GM23338 (cell line): ENCODE measurements at regions not wholly inside any gene's neighbourhood (a gene's known extent, or its start where the extent isn't known, plus 50 kb on each side); places are given as distances from the start of the nearest gene placed in this dataset.

Experiments
- ATAC-seq: fragments of 200-7000 bp; cut with Tn5 transposase; 3 replicates; pipeline ENCODE4 v1.9.1; 2020
- DNase-seq: peaks from one replicate; pipeline ENCODE4 v3.0.0-alpha.2; 2015; ENCODE audit warnings: low spot score
- H2AFZ ChIP-seq: fragments of 200-600 bp; sonication (generic); 2 replicates; pipeline ENCODE4 v1.8.0; 2016; ENCODE audit warnings: antibody characterized with exemption, mild to moderate bottlenecking, moderate library complexity
- H3F3A ChIP-seq: fragments of 200-600 bp; sonication (generic); replicated peaks from 2 replicates; pipeline ENCODE4 v1.8.0; 2017; ENCODE audit warnings: antibody characterized with exemption, mixed run types, low read depth
- H3K27ac ChIP-seq: fragments of 200-600 bp; sonication (generic); 2 replicates; pipeline ENCODE4 v1.6.1; 2016; ENCODE audit warnings: low read depth
- H3K27me3 ChIP-seq: fragments of 200-600 bp; sonication (generic); 2 replicates; pipeline ENCODE4 v1.8.0; 2016; ENCODE audit warnings: mild to moderate bottlenecking, mixed run types, moderate library complexity; ENCODE audit not compliant: insufficient read depth
- H3K36me3 ChIP-seq: fragments of 200-600 bp; sonication (generic); 2 replicates; pipeline ENCODE4 v1.8.0; 2016; ENCODE audit warnings: mild to moderate bottlenecking; ENCODE audit not compliant: insufficient read depth
- H3K4me1 ChIP-seq: fragments of 200-600 bp; sonication (generic); 2 replicates; pipeline ENCODE4 v1.8.0; 2016; ENCODE audit warnings: mild to moderate bottlenecking, moderate library complexity; ENCODE audit not compliant: insufficient read depth
- H3K4me2 ChIP-seq: fragments of 200-600 bp; sonication (generic); 2 replicates; pipeline ENCODE4 v1.7.1; 2017; ENCODE audit warnings: mixed run types
- H3K4me3 ChIP-seq: fragments of 200-600 bp; sonication (generic); 2 replicates; pipeline ENCODE4 v1.6.1; 2016; ENCODE audit warnings: mixed run types
- H3K79me2 ChIP-seq: fragments of 200-600 bp; sonication (generic); replicated peaks from 2 replicates; pipeline ENCODE4 v1.8.0; 2017; ENCODE audit warnings: mild to moderate bottlenecking; ENCODE audit not compliant: insufficient read depth
- H3K9me2 ChIP-seq: fragments of 200-600 bp; sonication (generic); 2 replicates; pipeline ENCODE4 v1.8.0; 2017; ENCODE audit not compliant: insufficient read depth
- H4K20me1 ChIP-seq: fragments of 200-600 bp; sonication (generic); replicated peaks from 2 replicates; pipeline ENCODE4 v1.8.0; 2017; ENCODE audit warnings: mild to moderate bottlenecking; ENCODE audit not compliant: insufficient read depth
- H3K27ac Mint-ChIP-seq: 2 replicates; pipeline ENCODE4 v1.8.0; 2020; ENCODE audit warnings: inconsistent platforms, mild to moderate bottlenecking, moderate library complexity, mixed read lengths
- H3K27me3 Mint-ChIP-seq: 3 replicates; pipeline ENCODE4 v1.8.0; 2022; ENCODE audit warnings: low read depth, mild to moderate bottlenecking, moderate library complexity, mixed read lengths, inconsistent platforms; ENCODE audit not compliant: insufficient read depth, poor library complexity
- H3K36me3 Mint-ChIP-seq: 3 replicates; pipeline ENCODE4 v1.8.0; 2021; ENCODE audit warnings: low read depth, mild to moderate bottlenecking, inconsistent platforms, moderate library complexity, mixed read lengths
- H3K4me1 Mint-ChIP-seq: 3 replicates; pipeline ENCODE4 v1.8.0; 2020; ENCODE audit warnings: mild to moderate bottlenecking, inconsistent platforms, mixed read lengths
- H3K4me3 Mint-ChIP-seq: 3 replicates; pipeline ENCODE4 v1.8.0; 2021; ENCODE audit warnings: moderate library complexity, mild to moderate bottlenecking, inconsistent platforms, mixed read lengths
- H3K9me3 Mint-ChIP-seq: 3 replicates; pipeline ENCODE4 v1.8.0; 2020; ENCODE audit warnings: moderate library complexity, mild to moderate bottlenecking, inconsistent platforms, mixed read lengths
- ETS1 ChIP-seq: IDR thresholded peaks from 2 replicates; pipeline ENCODE4 v1.6.1; 2016; ENCODE audit warnings: antibody characterized with exemption
- EZH2 ChIP-seq: fragments of 200-600 bp; sonication (generic); IDR thresholded peaks from one replicate; pipeline ENCODE4 v1.8.0; 2017; ENCODE audit warnings: antibody characterized with exemption, mild to moderate bottlenecking, low read depth; ENCODE audit not compliant: unreplicated experiment
- JUNB ChIP-seq: IDR thresholded peaks from one replicate; pipeline ENCODE4 v1.6.1; 2016; ENCODE audit warnings: antibody characterized with exemption; ENCODE audit not compliant: unreplicated experiment
- NANOG ChIP-seq: IDR thresholded peaks from 2 replicates; pipeline ENCODE4 v1.6.1; 2016; ENCODE audit warnings: antibody characterized with exemption, borderline replicate concordance
- POLR2AphosphoS5 ChIP-seq: IDR thresholded peaks from 2 replicates; pipeline ENCODE4 v1.6.1; 2016; ENCODE audit warnings: antibody characterized with exemption, low read depth
- ZNF114 ChIP-seq: fragments of 250-450 bp; sonication (Bioruptor Pico); IDR thresholded peaks from 2 replicates; pipeline ENCODE4 v1.5.0; 2020; ENCODE audit warnings: mild to moderate bottlenecking, moderate library complexity
- ZNF331 ChIP-seq: fragments of 250-450 bp; sonication (Bioruptor Pico); IDR thresholded peaks from 2 replicates; pipeline ENCODE4 v1.5.0; 2020; ENCODE audit warnings: low read depth, mild to moderate bottlenecking, moderate library complexity
- TF ChIP-seq, protein P1 (sequence below): fragments of 250-450 bp; sonication (Bioruptor Pico); IDR thresholded peaks from 2 replicates; pipeline ENCODE4 v1.5.0; 2020; ENCODE audit warnings: mild to moderate bottlenecking, moderate library complexity
- TF ChIP-seq, protein P2 (sequence below), 2 experiments: fragments of 200-600 bp in 1 of 2; sonication (generic) in 1 of 2; conservative IDR thresholded peaks; 2 replicates each; pipeline versions ENCODE4 v1.5.1 to v1.6.1; 2016 to 2017; ENCODE audit warnings: antibody characterized with exemption in 2 of 2, low read depth in 2 of 2, mild to moderate bottlenecking in 2 of 2, moderate library complexity in 1 of 2

DNA sequence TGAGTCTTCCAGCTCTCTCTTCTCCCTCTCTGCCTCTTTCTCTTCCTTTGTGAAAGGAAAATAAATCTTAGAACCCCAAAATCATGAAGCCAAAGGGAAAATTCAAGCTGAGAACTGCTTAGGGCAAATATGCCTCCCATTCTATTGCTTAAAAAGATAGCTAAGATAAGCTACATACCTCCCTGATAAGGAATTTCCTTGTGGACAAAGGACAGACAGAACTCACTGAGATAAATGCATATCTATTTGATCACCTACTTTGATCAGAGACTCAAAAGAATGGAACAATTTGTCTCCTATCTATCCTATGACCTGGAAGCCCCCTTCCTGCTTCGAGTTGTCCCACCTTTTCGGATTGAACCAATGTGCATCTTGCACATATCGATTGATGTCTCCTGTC lies 220.6 kb upstream of the NMUR2 start:
- peaks cover 4% of the 10 kb centered on the region for H3K27me3 Mint-ChIP-seq
- no peak overlapping the region for H3K4me3 Mint-ChIP-seq
- no peak for ATAC-seq
- no peaks in the 10 kb centered on the region for H3K9me3 Mint-ChIP-seq
- H3K4me1 Mint-ChIP-seq = peaks cover 10% of the 10 kb centered on the region
- H3K79me2 ChIP-seq = no peaks in the 10 kb centered on the region
- no peaks in the 10 kb centered on the region for H3K27me3 ChIP-seq
- H3K36me3 Mint-ChIP-seq = no peaks in the 10 kb centered on the region
- no peak overlapping the region for H3K4me3 ChIP-seq
- DNase-seq = no peak
- no peaks in the 10 kb centered on the region for H4K20me1 ChIP-seq
- TF ChIP-seq ETS1 = no peak
- no peak overlapping the region for H2AFZ ChIP-seq
- no peaks in the 10 kb centered on the region for H3K9me2 ChIP-seq
- no peaks in the 10 kb centered on the region for H3F3A ChIP-seq
- no peak overlapping the region for H3K27ac ChIP-seq
- no peaks in the 10 kb centered on the region for H3K36me3 ChIP-seq
- H3K4me1 ChIP-seq = no peaks in the 10 kb centered on the region
- no peak overlapping the region for H3K4me2 ChIP-seq
- H3K27ac Mint-ChIP-seq = no peak overlapping the region

DNA sequence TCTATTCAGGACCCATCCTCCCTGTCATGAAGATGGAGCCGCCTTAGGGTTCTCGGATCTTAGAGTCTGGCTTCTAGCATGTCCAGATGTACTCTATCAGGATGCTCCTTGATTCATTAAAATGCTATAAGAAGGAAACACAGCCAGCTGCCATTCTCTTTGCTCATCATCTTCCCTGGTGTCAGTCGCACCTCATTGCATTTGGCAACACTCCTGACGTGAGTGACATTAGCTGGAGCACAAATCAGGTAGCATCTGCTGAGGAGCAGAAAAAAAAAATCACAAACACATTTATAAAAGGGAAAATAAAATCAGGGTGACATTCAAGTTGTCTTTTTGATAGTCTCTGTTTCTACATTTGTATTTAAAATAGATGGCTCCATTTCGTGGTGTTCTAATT lies 226.1 kb upstream of the NMUR2 start:
- H2AFZ ChIP-seq = no peak overlapping the region
- no peak for DNase-seq
- no peaks in the 10 kb centered on the region for H3K27me3 ChIP-seq
- no peaks in the 10 kb centered on the region for H4K20me1 ChIP-seq
- no peak overlapping the region for H3K4me2 ChIP-seq
- TF ChIP-seq ZNF331 (CRISPR knock-in tag) = no peak
- TF ChIP-seq EZH2 = no peak
- TF ChIP-seq NANOG = no peak
- no peak for ATAC-seq
- peaks cover 4% of the 10 kb centered on the region for H3K27me3 Mint-ChIP-seq
- no peaks in the 10 kb centered on the region for H3K36me3 Mint-ChIP-seq
- no peaks in the 10 kb centered on the region for H3K79me2 ChIP-seq
- H3K9me3 Mint-ChIP-seq = no peaks in the 10 kb centered on the region
- H3K27ac Mint-ChIP-seq = no peak overlapping the region
- no peaks in the 10 kb centered on the region for H3K36me3 ChIP-seq
- no peaks in the 10 kb centered on the region for H3K9me2 ChIP-seq
- H3K4me1 Mint-ChIP-seq = no peaks in the 10 kb centered on the region
- H3K4me3 Mint-ChIP-seq = no peak overlapping the region
- H3K4me3 ChIP-seq = no peak overlapping the region
- no peaks in the 10 kb centered on the region for H3K4me1 ChIP-seq
- no peak overlapping the region for H3K27ac ChIP-seq
- H3F3A ChIP-seq = no peaks in the 10 kb centered on the region

DNA sequence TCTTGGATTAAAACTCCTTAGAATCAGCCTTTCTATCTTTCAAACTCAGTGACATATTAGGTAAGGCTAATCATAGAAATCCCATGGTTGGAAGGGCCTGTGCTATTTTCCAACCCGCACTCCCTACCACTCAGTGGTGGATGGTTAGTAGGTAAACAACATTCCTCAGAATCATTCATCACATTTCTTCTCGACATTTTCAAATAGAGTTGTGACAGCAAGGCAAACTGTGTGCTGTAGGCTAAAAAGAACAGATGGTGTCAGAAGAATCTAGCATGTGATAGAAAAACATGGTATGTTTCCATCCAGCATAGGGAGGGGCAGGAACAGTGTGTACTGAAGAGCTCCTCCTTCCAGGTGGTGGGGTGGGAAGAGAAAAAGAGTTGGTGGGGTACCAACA lies 227.3 kb upstream of the NMUR2 start:
- no peaks in the 10 kb centered on the region for H3K4me1 ChIP-seq
- H4K20me1 ChIP-seq = no peaks in the 10 kb centered on the region
- peaks cover 4% of the 10 kb centered on the region for H3K27me3 Mint-ChIP-seq
- no peaks in the 10 kb centered on the region for H3F3A ChIP-seq
- H3K36me3 ChIP-seq = no peaks in the 10 kb centered on the region
- H3K9me3 Mint-ChIP-seq = no peaks in the 10 kb centered on the region
- H3K27ac ChIP-seq = no peak overlapping the region
- no peaks in the 10 kb centered on the region for H3K9me2 ChIP-seq
- H3K36me3 Mint-ChIP-seq = no peaks in the 10 kb centered on the region
- H3K4me2 ChIP-seq = no peak overlapping the region
- ATAC-seq (no peak), DNase-seq (no peak)
- no peaks in the 10 kb centered on the region for H3K27me3 ChIP-seq
- no peak overlapping the region for H3K4me3 Mint-ChIP-seq
- H3K4me3 ChIP-seq = no peak overlapping the region
- no peaks in the 10 kb centered on the region for H3K79me2 ChIP-seq
- no peaks in the 10 kb centered on the region for H3K4me1 Mint-ChIP-seq
- no peak overlapping the region for H3K27ac Mint-ChIP-seq
- no peak overlapping the region for H2AFZ ChIP-seq
- TF ChIP-seq, protein P1, sequence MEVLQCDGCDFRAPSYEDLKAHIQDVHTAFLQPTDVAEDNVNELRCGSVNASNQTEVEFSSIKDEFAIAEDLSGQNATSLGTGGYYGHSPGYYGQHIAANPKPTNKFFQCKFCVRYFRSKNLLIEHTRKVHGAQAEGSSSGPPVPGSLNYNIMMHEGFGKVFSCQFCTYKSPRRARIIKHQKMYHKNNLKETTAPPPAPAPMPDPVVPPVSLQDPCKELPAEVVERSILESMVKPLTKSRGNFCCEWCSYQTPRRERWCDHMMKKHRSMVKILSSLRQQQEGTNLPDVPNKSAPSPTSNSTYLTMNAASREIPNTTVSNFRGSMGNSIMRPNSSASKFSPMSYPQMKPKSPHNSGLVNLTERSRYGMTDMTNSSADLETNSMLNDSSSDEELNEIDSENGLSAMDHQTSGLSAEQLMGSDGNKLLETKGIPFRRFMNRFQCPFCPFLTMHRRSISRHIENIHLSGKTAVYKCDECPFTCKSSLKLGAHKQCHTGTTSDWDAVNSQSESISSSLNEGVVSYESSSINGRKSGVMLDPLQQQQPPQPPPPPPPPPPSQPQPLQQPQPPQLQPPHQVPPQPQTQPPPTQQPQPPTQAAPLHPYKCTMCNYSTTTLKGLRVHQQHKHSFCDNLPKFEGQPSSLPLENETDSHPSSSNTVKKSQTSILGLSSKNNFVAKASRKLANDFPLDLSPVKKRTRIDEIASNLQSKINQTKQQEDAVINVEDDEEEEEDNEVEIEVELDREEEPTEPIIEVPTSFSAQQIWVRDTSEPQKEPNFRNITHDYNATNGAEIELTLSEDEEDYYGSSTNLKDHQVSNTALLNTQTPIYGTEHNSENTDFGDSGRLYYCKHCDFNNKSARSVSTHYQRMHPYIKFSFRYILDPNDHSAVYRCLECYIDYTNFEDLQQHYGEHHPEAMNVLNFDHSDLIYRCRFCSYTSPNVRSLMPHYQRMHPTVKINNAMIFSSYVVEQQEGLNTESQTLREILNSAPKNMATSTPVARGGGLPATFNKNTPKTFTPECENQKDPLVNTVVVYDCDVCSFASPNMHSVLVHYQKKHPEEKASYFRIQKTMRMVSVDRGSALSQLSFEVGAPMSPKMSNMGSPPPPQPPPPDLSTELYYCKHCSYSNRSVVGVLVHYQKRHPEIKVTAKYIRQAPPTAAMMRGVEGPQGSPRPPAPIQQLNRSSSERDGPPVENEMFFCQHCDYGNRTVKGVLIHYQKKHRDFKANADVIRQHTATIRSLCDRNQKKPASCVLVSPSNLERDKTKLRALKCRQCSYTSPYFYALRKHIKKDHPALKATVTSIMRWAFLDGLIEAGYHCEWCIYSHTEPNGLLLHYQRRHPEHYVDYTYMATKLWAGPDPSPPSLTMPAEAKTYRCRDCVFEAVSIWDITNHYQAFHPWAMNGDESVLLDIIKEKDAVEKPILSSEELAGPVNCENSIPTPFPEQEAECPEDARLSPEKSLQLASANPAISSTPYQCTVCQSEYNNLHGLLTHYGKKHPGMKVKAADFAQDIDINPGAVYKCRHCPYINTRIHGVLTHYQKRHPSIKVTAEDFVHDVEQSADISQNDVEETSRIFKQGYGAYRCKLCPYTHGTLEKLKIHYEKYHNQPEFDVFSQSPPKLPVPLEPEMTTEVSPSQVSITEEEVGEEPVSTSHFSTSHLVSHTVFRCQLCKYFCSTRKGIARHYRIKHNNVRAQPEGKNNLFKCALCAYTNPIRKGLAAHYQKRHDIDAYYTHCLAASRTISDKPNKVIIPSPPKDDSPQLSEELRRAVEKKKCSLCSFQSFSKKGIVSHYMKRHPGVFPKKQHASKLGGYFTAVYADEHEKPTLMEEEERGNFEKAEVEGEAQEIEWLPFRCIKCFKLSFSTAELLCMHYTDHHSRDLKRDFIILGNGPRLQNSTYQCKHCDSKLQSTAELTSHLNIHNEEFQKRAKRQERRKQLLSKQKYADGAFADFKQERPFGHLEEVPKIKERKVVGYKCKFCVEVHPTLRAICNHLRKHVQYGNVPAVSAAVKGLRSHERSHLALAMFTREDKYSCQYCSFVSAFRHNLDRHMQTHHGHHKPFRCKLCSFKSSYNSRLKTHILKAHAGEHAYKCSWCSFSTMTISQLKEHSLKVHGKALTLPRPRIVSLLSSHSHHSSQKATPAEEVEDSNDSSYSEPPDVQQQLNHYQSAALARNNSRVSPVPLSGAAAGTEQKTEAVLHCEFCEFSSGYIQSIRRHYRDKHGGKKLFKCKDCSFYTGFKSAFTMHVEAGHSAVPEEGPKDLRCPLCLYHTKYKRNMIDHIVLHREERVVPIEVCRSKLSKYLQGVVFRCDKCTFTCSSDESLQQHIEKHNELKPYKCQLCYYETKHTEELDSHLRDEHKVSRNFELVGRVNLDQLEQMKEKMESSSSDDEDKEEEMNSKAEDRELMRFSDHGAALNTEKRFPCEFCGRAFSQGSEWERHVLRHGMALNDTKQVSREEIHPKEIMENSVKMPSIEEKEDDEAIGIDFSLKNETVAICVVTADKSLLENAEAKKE (CRISPR knock-in tag) = no peak
- TF ChIP-seq, protein P2, sequence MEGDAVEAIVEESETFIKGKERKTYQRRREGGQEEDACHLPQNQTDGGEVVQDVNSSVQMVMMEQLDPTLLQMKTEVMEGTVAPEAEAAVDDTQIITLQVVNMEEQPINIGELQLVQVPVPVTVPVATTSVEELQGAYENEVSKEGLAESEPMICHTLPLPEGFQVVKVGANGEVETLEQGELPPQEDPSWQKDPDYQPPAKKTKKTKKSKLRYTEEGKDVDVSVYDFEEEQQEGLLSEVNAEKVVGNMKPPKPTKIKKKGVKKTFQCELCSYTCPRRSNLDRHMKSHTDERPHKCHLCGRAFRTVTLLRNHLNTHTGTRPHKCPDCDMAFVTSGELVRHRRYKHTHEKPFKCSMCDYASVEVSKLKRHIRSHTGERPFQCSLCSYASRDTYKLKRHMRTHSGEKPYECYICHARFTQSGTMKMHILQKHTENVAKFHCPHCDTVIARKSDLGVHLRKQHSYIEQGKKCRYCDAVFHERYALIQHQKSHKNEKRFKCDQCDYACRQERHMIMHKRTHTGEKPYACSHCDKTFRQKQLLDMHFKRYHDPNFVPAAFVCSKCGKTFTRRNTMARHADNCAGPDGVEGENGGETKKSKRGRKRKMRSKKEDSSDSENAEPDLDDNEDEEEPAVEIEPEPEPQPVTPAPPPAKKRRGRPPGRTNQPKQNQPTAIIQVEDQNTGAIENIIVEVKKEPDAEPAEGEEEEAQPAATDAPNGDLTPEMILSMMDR (conservative IDR thresholded peaks at IDR 0.05; ENCODE audit: low read depth in 2 of 2) = no peak
- TF ChIP-seq ZNF331 (CRISPR knock-in tag) (no peak), JUNB (no peak), ZNF114 (no peak), NANOG (no peak), POLR2AphosphoS5 (no peak)
